Neural cell (in vitro differentiated cells): ENCODE measurements at regions not wholly inside any gene's neighbourhood (a gene's known extent, or its start where the extent isn't known, plus 50 kb on each side); places are given as distances from the start of the nearest gene placed in this dataset.

Experiments
- EP300 ChIP-seq: fragments of 450-650 bp; conservative IDR thresholded peaks from 2 replicates; pipeline ENCODE4 v1.6.1; 2014; ENCODE audit warnings: antibody characterized with exemption, mild to moderate bottlenecking, moderate library complexity; ENCODE audit not compliant: poor library complexity, severe bottlenecking
- EZH2 ChIP-seq: fragments of 200-600, 300-800 bp; shearing (Covaris generic), sonication (generic); IDR thresholded peaks from 2 replicates; pipeline ENCODE4 v1.6.1; 2014; ENCODE audit warnings: antibody characterized with exemption, low read length, borderline replicate concordance, mild to moderate bottlenecking; ENCODE audit not compliant: insufficient read depth, poor library complexity, severe bottlenecking
- MXI1 ChIP-seq: fragments of 450-650 bp; conservative IDR thresholded peaks from 2 replicates; pipeline ENCODE4 v1.6.1; 2014; ENCODE audit warnings: antibody characterized with exemption, mild to moderate bottlenecking; ENCODE audit not compliant: poor library complexity, severe bottlenecking
- POLR2AphosphoS5 ChIP-seq: IDR thresholded peaks from 2 replicates; pipeline ENCODE4 v1.6.1; 2012
- RAD21 ChIP-seq: fragments of 450-650 bp; conservative IDR thresholded peaks from 2 replicates; pipeline ENCODE4 v1.6.1; 2014; ENCODE audit warnings: antibody characterized with exemption, mild to moderate bottlenecking, moderate library complexity
- SMC3 ChIP-seq: fragments of 450-650 bp; conservative IDR thresholded peaks from 2 replicates; pipeline ENCODE4 v1.6.1; 2014; ENCODE audit warnings: antibody characterized with exemption, mild to moderate bottlenecking, moderate library complexity; ENCODE audit not compliant: poor library complexity
- TAF1 ChIP-seq: IDR thresholded peaks from 2 replicates; pipeline ENCODE4 v1.6.1; 2012; ENCODE audit warnings: low read depth
- TF ChIP-seq, protein P1 (sequence below): fragments of 450-650 bp; IDR thresholded peaks from 2 replicates; pipeline ENCODE4 v1.5.1; 2014; ENCODE audit warnings: antibody characterized with exemption, mild to moderate bottlenecking, moderate library complexity; ENCODE audit not compliant: poor library complexity, severe bottlenecking
- TF ChIP-seq, protein P2 (sequence below): IDR thresholded peaks from 2 replicates; pipeline ENCODE4 v1.6.1; 2012; ENCODE audit warnings: borderline replicate concordance

DNA sequence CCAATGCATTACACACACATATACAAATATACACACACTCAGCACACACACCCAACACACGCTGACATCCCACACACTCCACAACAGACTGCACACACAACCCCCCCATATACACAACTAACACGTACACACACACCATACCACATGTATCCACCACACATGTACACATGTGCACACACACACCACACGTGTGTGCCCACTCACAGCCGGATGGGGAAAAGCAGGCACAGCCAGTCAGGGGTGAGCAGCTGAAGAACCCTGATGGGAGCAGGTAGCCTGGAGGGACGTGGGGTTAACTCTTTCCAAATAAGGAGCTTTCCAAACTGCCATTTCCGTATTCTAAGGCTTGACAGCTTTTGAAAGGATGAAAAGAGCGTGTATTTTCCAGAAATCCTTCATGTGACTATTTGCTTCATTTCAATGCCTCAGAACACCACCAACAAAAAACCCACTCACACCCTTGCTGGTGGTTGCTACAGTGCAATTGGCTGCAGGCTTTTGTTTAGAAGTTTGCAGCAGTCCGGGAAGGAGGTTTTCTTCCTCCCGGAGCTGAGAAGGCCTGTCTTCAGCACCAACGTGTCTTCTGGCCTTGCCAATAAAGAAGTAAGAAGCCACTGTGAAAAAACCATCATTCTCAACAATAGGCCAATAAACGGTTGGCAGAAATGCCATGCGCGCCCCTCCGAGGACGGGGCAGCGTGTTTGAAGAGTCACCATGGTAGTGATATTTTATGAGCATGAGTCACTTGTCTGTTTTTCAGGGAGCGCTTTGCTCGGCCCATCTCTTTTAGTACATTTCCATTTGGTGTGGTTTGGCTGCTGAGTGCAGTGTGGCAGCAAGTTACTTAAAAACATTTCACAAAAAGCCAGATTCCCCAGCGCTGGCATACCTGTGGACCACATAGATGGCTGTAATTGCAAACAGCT is 131.3 kb upstream of the GMDS start:
- TF ChIP-seq POLR2AphosphoS5 (no peak), EP300 (no peak), SMC3 (no peak), TAF1 (no peak), RAD21 (no peak), MXI1 (no peak), EZH2 (no peak)
- TF ChIP-seq, protein P1, sequence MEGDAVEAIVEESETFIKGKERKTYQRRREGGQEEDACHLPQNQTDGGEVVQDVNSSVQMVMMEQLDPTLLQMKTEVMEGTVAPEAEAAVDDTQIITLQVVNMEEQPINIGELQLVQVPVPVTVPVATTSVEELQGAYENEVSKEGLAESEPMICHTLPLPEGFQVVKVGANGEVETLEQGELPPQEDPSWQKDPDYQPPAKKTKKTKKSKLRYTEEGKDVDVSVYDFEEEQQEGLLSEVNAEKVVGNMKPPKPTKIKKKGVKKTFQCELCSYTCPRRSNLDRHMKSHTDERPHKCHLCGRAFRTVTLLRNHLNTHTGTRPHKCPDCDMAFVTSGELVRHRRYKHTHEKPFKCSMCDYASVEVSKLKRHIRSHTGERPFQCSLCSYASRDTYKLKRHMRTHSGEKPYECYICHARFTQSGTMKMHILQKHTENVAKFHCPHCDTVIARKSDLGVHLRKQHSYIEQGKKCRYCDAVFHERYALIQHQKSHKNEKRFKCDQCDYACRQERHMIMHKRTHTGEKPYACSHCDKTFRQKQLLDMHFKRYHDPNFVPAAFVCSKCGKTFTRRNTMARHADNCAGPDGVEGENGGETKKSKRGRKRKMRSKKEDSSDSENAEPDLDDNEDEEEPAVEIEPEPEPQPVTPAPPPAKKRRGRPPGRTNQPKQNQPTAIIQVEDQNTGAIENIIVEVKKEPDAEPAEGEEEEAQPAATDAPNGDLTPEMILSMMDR, result no peak
- TF ChIP-seq, protein P2, sequence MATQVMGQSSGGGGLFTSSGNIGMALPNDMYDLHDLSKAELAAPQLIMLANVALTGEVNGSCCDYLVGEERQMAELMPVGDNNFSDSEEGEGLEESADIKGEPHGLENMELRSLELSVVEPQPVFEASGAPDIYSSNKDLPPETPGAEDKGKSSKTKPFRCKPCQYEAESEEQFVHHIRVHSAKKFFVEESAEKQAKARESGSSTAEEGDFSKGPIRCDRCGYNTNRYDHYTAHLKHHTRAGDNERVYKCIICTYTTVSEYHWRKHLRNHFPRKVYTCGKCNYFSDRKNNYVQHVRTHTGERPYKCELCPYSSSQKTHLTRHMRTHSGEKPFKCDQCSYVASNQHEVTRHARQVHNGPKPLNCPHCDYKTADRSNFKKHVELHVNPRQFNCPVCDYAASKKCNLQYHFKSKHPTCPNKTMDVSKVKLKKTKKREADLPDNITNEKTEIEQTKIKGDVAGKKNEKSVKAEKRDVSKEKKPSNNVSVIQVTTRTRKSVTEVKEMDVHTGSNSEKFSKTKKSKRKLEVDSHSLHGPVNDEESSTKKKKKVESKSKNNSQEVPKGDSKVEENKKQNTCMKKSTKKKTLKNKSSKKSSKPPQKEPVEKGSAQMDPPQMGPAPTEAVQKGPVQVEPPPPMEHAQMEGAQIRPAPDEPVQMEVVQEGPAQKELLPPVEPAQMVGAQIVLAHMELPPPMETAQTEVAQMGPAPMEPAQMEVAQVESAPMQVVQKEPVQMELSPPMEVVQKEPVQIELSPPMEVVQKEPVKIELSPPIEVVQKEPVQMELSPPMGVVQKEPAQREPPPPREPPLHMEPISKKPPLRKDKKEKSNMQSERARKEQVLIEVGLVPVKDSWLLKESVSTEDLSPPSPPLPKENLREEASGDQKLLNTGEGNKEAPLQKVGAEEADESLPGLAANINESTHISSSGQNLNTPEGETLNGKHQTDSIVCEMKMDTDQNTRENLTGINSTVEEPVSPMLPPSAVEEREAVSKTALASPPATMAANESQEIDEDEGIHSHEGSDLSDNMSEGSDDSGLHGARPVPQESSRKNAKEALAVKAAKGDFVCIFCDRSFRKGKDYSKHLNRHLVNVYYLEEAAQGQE, result no peak
